ENCODE measurements at regions not wholly inside any gene's neighbourhood (a gene's known extent, or its start where the extent isn't known, plus 50 kb on each side); places are given as distances from the start of the nearest gene placed in this dataset.
A peak's percentile ranks its signal among the peaks of the same experiment; 100 is the strongest.

DNA sequence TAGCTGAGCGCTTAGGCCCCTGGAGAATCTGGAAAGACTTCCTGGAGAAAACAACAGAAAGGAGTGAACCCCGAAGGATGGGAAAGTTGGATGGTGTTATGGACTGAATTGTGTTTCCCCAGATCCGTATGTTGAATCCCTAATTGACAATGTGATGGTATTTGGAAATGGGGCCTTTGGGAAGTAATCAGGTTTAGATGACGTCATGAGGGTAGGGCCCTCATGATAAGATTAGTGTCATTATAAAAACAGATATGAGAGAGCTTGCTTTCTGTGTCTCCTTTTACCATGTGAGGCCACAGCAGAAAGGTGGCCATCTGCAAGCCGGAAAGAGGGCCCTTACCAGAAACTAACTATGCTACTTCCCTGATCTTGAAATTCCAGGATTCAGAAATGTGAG, 159.5 kb downstream of the QDPR start:
- no peak overlapping the region for H3K27ac ChIP-seq
- no peak for DNase-seq (ENCODE audit: low spot score)
- H3K4me3 ChIP-seq: no peak overlapping the region
- no peaks in the 10 kb centered on the region for H3K9me3 ChIP-seq
- H3K4me1 ChIP-seq (replicated peaks): no peaks in the 10 kb centered on the region
- no peaks in the 10 kb centered on the region for H3K36me3 ChIP-seq
- intact Hi-C loops (cut with DNase I): no loop called here
- TF ChIP-seq POLR2AphosphoS5 (IDR thresholded peaks at IDR 0.05) (no peak), POLR2A (IDR thresholded peaks at IDR 0.05) (no peak)
- TF ChIP-seq, protein P1, sequence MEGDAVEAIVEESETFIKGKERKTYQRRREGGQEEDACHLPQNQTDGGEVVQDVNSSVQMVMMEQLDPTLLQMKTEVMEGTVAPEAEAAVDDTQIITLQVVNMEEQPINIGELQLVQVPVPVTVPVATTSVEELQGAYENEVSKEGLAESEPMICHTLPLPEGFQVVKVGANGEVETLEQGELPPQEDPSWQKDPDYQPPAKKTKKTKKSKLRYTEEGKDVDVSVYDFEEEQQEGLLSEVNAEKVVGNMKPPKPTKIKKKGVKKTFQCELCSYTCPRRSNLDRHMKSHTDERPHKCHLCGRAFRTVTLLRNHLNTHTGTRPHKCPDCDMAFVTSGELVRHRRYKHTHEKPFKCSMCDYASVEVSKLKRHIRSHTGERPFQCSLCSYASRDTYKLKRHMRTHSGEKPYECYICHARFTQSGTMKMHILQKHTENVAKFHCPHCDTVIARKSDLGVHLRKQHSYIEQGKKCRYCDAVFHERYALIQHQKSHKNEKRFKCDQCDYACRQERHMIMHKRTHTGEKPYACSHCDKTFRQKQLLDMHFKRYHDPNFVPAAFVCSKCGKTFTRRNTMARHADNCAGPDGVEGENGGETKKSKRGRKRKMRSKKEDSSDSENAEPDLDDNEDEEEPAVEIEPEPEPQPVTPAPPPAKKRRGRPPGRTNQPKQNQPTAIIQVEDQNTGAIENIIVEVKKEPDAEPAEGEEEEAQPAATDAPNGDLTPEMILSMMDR (IDR thresholded peaks at IDR 0.05): no peak
- 85% methylated on average over 5 of the region's 5 CpGs for WGBS
- H3K27me3 ChIP-seq (replicated peaks; ENCODE audit: insufficient read depth): no peaks in the 10 kb centered on the region

DNA sequence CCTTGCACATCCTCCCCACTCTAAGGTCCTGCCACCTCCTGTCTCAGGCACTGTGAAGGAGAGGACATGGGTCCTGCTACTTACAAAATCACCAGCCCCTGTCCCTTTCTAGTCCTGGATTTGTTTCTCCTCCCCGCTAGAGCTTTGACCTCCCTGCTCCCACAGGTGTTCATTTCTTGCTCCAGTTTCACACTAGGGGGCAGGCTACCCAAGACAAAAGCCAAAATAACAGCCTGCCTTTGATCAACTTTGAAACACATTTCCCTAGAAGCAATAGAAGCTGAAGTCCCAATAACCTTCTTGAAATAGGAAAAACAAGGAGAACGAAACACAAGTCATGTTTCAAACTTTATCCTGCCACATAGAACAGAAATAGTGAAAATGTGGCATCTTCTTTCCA, 164.4 kb downstream of the QDPR start:
- WGBS: 45% methylated on average over 2 of the region's 2 CpGs
- Histone ChIP-seq H3K27me3 (replicated peaks; ENCODE audit: insufficient read depth) (no peaks in the 10 kb centered on the region), H3K36me3 (no peaks in the 10 kb centered on the region), H3K9me3 (no peaks in the 10 kb centered on the region), H3K4me1 (replicated peaks) (no peaks in the 10 kb centered on the region), H3K4me3 (no peak overlapping the region), H3K27ac (no peak overlapping the region)
- TF ChIP-seq POLR2AphosphoS5 (IDR thresholded peaks at IDR 0.05): no peak
- TF ChIP-seq, protein P1 (IDR thresholded peaks at IDR 0.05): peak in 3 of 4 experiments; percentile 22 to 44 (median 37)
- intact Hi-C loops (cut with DNase I): loop anchor here (5.0 kb wide), 1 partner anchor 125 kb away; no protein-coding TSS in a partner anchor
- peak; percentile 9 for DNase-seq (ENCODE audit: low spot score)

DNA sequence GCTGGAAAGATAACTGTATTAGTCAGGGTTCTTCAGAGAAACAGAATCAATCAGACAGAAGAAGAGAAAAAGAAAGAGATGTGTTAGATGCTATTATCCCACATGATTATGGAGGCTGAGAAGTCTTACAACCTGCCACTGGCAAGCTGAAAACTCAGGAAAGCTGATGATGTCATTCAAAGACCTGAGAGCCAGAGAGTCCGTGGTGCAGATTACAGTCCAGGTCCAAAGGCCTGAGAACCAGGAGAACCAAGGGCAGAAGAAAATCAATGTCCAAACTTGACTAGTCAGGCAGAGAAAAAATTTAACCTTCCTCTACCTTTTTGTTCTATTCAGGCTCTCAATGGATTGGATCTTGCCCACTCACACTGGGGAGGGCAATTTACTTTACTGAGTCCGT, 172.5 kb downstream of the QDPR start:
- Histone ChIP-seq H3K27ac (no peak overlapping the region), H3K27me3 (replicated peaks; ENCODE audit: insufficient read depth) (no peaks in the 10 kb centered on the region), H3K36me3 (no peaks in the 10 kb centered on the region), H3K4me3 (no peak overlapping the region), H3K4me1 (replicated peaks) (no peaks in the 10 kb centered on the region), H3K9me3 (no peaks in the 10 kb centered on the region)
- 77% methylated on average over 2 of the region's 2 CpGs for WGBS
- no peak for DNase-seq (ENCODE audit: low spot score)
- TF ChIP-seq POLR2A (IDR thresholded peaks at IDR 0.05) (no peak), POLR2AphosphoS5 (IDR thresholded peaks at IDR 0.05) (no peak)
- TF ChIP-seq, protein P1 (IDR thresholded peaks at IDR 0.05): no peak
- intact Hi-C loops (cut with DNase I): no loop called here

DNA sequence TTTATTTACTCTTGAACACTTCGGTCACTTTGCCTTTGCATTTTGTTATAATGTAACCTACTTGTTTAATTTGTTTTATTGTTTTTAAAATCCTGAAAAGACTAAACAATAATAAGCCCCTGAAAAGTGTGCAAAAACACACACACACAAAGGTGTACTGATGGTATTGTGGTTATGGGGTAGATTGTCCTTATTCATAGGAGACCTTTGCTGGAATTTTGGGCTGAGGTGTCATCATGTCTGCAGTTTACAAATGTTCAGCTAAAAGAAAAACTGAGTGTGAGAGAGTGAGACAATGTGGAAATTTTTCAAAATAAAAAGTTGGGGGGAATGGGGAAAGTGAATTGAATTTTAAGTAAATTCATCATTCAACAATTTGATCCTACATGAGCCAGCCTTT, 174.9 kb downstream of the QDPR start:
- Histone ChIP-seq H3K27me3 (replicated peaks; ENCODE audit: insufficient read depth) (no peaks in the 10 kb centered on the region), H3K36me3 (no peaks in the 10 kb centered on the region), H3K27ac (no peak overlapping the region), H3K4me3 (no peak overlapping the region), H3K4me1 (replicated peaks) (no peaks in the 10 kb centered on the region), H3K9me3 (no peaks in the 10 kb centered on the region)
- TF ChIP-seq POLR2AphosphoS5 (IDR thresholded peaks at IDR 0.05) (no peak), POLR2A (IDR thresholded peaks at IDR 0.05) (no peak)
- TF ChIP-seq, protein P1 (IDR thresholded peaks at IDR 0.05): no peak
- intact Hi-C loops (cut with DNase I): no loop called here
- DNase-seq (ENCODE audit: low spot score): no peak
- WGBS: 63% methylated on average over 1 of the region's 1 CpG

DNA sequence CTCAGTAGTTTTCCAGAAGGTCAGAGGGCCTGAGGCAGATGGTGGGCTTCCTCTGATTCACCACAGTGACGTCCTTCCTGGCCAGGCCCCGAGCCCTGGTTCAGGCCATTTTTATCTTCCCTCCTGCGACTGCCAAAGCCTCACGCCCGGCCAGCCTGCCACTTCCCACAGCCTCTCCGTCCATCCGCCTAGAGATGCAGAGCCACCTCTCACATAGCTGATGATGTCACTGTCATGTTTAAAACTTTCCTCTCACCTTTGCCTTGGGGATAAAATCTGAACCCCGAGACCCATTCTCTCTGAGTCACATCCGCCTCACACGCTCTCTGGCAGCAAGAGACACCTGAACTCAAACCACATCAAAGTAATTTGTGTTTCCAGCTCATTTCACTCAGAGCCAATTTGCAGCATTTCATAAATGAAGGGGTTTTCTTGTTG, 175.3 kb downstream of the QDPR start:
- no peak for DNase-seq (ENCODE audit: low spot score)
- WGBS: 58% methylated on average over 10 of the region's 10 CpGs

More for the DNA sequence above, 175.3 kb downstream of the QDPR start:
- Histone ChIP-seq H3K27me3 (replicated peaks; ENCODE audit: insufficient read depth) (no peaks in the 10 kb centered on the region), H3K27ac (no peak overlapping the region), H3K36me3 (no peaks in the 10 kb centered on the region), H3K4me1 (replicated peaks) (no peaks in the 10 kb centered on the region), H3K4me3 (no peak overlapping the region), H3K9me3 (no peaks in the 10 kb centered on the region)
- TF ChIP-seq, protein P1 (IDR thresholded peaks at IDR 0.05): no peak
- no peak for TF ChIP-seq POLR2AphosphoS5 (IDR thresholded peaks at IDR 0.05)
- TF ChIP-seq POLR2A (IDR thresholded peaks at IDR 0.05): no peak
- intact Hi-C loops (cut with DNase I): no loop called here

Measured in prostate gland (tissue), 2 donors.